ENCODE measurements at regions not wholly inside any gene's neighbourhood (a gene's known extent, or its start where the extent isn't known, plus 50 kb on each side); places are given as distances from the start of the nearest gene placed in this dataset.

- no peak for DNase-seq (ENCODE audit: low spot score)
- in situ Hi-C loops (cut with MboI; ENCODE audit: low sequenced_read_pairs, unreplicated experiment) = no loop called here
- TF ChIP-seq CTCF (IDR thresholded peaks at IDR 0.05; ENCODE audit: borderline replicate concordance, control extremely low read depth, extremely low read depth, insufficient read depth, missing control alignments) = no peak
These were observed 251.7 kb downstream of the TRIB2 start for GRCh38 chr2:12968399-12968798.

GRCh38 chr2:12970861-12971260 lies 254.1 kb downstream of the TRIB2 start:
- in situ Hi-C loops (cut with MboI; ENCODE audit: low sequenced_read_pairs, unreplicated experiment) = no loop called here
- TF ChIP-seq CTCF (IDR thresholded peaks at IDR 0.05; ENCODE audit: borderline replicate concordance, control extremely low read depth, extremely low read depth, insufficient read depth, missing control alignments) = no peak
- DNase-seq (ENCODE audit: low spot score) = no peak

GRCh38 chr2:12971581-12972365 lies 255.0 kb downstream of the TRIB2 start:
- in situ Hi-C loops (cut with MboI; ENCODE audit: low sequenced_read_pairs, unreplicated experiment) = no loop called here
- no peak for DNase-seq (ENCODE audit: low spot score)
- no peak for TF ChIP-seq CTCF (IDR thresholded peaks at IDR 0.05; ENCODE audit: borderline replicate concordance, control extremely low read depth, extremely low read depth, insufficient read depth, missing control alignments)

- in situ Hi-C loops (cut with MboI; ENCODE audit: low sequenced_read_pairs, unreplicated experiment) = no loop called here
- TF ChIP-seq CTCF (IDR thresholded peaks at IDR 0.05; ENCODE audit: borderline replicate concordance, control extremely low read depth, extremely low read depth, insufficient read depth, missing control alignments) = no peak
- DNase-seq (ENCODE audit: low spot score) = no peak
These were observed 261.5 kb downstream of the TRIB2 start for GRCh38 chr2:12978066-12978835.

GRCh38 chr2:12979066-12979465 lies 262.3 kb downstream of the TRIB2 start:
- in situ Hi-C loops (cut with MboI; ENCODE audit: low sequenced_read_pairs, unreplicated experiment) = no loop called here
- no peak for DNase-seq (ENCODE audit: low spot score)
- TF ChIP-seq CTCF (IDR thresholded peaks at IDR 0.05; ENCODE audit: borderline replicate concordance, control extremely low read depth, extremely low read depth, insufficient read depth, missing control alignments) = no peak

GRCh38 chr2:12980817-12981216 lies 264.1 kb downstream of the TRIB2 start:
- no peak for TF ChIP-seq CTCF (IDR thresholded peaks at IDR 0.05; ENCODE audit: borderline replicate concordance, control extremely low read depth, extremely low read depth, insufficient read depth, missing control alignments)
- in situ Hi-C loops (cut with MboI; ENCODE audit: low sequenced_read_pairs, unreplicated experiment) = no loop called here
- no peak for DNase-seq (ENCODE audit: low spot score)
